HepG2 (cell line): ENCODE measurements at regions not wholly inside any gene's neighbourhood (a gene's known extent, or its start where the extent isn't known, plus 50 kb on each side); places are given as distances from the start of the nearest gene placed in this dataset.

Experiments
- CHCHD3 ChIP-seq: sonication (generic); formaldehyde crosslinking; IDR thresholded peaks from 2 replicates; pipeline ENCODE4 v1.8.0; 2022; ENCODE audit warnings: mild to moderate bottlenecking, missing genetic modification reagents, moderate library complexity
- HNRNPLL ChIP-seq: fragments of 200-400 bp; formaldehyde crosslinking; IDR thresholded peaks from 2 replicates; pipeline ENCODE4 v1.6.1; 2017; ENCODE audit warnings: mild to moderate bottlenecking, low read depth, low read length; ENCODE audit not compliant: poor library complexity, severe bottlenecking
- KDM5A ChIP-seq: fragments of 200-600 bp; sonication (generic); IDR thresholded peaks from 2 replicates; pipeline ENCODE4 v1.7.0; 2018; ENCODE audit warnings: antibody characterized with exemption, mild to moderate bottlenecking, low read length, borderline replicate concordance
- ZHX2 ChIP-seq, 2 experiments: sonication (generic) in 1 of 2; formaldehyde crosslinking in 1 of 2; IDR thresholded peaks; 2 replicates each; pipeline versions ENCODE4 v1.6.1 to v1.9.0; 2014 to 2022; ENCODE audit warnings: antibody characterized with exemption in 1 of 2, borderline replicate concordance in 1 of 2, inconsistent platforms in 1 of 2, low read depth in 1 of 2, missing genetic modification reagents in 1 of 2
- ZNF335 ChIP-seq: sonication (generic); formaldehyde crosslinking; IDR thresholded peaks from 2 replicates; pipeline ENCODE4 v1.4.0; 2020; ENCODE audit warnings: missing genetic modification reagents
- ZNF530 ChIP-seq: sonication (generic); formaldehyde crosslinking; IDR thresholded peaks from 2 replicates; pipeline ENCODE4 v1.5.0; 2020; ENCODE audit warnings: low read depth, mild to moderate bottlenecking, missing genetic modification reagents
- TF ChIP-seq, protein P1 (sequence below): sonication (generic); formaldehyde crosslinking; IDR thresholded peaks from 2 replicates; pipeline ENCODE4 v1.5.0; 2020; ENCODE audit warnings: mild to moderate bottlenecking, missing genetic modification reagents, moderate library complexity

GRCh38 chr15:47954196-47954595 is 166.6 kb upstream of the SLC24A5 start:
- no peak for TF ChIP-seq ZNF530 (CRISPR knock-in tag)
- no peak for TF ChIP-seq ZNF335 (CRISPR knock-in tag)
- TF ChIP-seq KDM5A: no peak
- no peak for TF ChIP-seq CHCHD3 (CRISPR knock-in tag)
- TF ChIP-seq, protein P1, sequence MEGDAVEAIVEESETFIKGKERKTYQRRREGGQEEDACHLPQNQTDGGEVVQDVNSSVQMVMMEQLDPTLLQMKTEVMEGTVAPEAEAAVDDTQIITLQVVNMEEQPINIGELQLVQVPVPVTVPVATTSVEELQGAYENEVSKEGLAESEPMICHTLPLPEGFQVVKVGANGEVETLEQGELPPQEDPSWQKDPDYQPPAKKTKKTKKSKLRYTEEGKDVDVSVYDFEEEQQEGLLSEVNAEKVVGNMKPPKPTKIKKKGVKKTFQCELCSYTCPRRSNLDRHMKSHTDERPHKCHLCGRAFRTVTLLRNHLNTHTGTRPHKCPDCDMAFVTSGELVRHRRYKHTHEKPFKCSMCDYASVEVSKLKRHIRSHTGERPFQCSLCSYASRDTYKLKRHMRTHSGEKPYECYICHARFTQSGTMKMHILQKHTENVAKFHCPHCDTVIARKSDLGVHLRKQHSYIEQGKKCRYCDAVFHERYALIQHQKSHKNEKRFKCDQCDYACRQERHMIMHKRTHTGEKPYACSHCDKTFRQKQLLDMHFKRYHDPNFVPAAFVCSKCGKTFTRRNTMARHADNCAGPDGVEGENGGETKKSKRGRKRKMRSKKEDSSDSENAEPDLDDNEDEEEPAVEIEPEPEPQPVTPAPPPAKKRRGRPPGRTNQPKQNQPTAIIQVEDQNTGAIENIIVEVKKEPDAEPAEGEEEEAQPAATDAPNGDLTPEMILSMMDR (CRISPR knock-in tag): no peak
- TF ChIP-seq HNRNPLL: no peak
- no peak for TF ChIP-seq ZHX2 (IDR thresholded peaks at IDR 0.05; ENCODE audit: low read depth)
- TF ChIP-seq ZHX2 (CRISPR knock-in tag; IDR thresholded peaks at IDR 0.05; ENCODE audit: borderline replicate concordance): no peak
